Endometrium (tissue), 2 donors: ENCODE measurements at regions not wholly inside any gene's neighbourhood (a gene's known extent, or its start where the extent isn't known, plus 50 kb on each side); places are given as distances from the start of the nearest gene placed in this dataset.

Source experiments
- FAIRE-seq: peaks from 2 replicates; lab custom pipeline; 2012; peaks lifted over from hg19 to GRCh38; lab: Jason Lieb, UNC
- donor health status: control.
- donor health status: control.

- no peak for FAIRE-seq
Observed at GRCh38 chr1:193785850-193786420, 599.5 kb upstream of the B3GALT2 start.

GRCh38 chr1:193774536-193775323 is 588.3 kb upstream of the B3GALT2 start:
- no peak for FAIRE-seq

- no peak for FAIRE-seq
Observed at GRCh38 chr1:193771596-193771995, 585.2 kb upstream of the B3GALT2 start.

GRCh38 chr1:193769651-193770050 is 583.2 kb upstream of the B3GALT2 start:
- no peak for FAIRE-seq

GRCh38 chr1:193767886-193768285 is 581.5 kb upstream of the B3GALT2 start:
- no peak for FAIRE-seq

- FAIRE-seq: no peak
Observed at GRCh38 chr1:193766329-193766728, 579.9 kb upstream of the B3GALT2 start.

GRCh38 chr1:193763266-193763665 is 576.9 kb upstream of the B3GALT2 start:
- FAIRE-seq: no peak

- FAIRE-seq: no peak
Observed at GRCh38 chr1:193762236-193762635, 575.8 kb upstream of the B3GALT2 start.

GRCh38 chr1:193755441-193755840 is 569.0 kb upstream of the B3GALT2 start:
- no peak for FAIRE-seq

GRCh38 chr1:193754732-193755427 is 568.5 kb upstream of the B3GALT2 start:
- no peak for FAIRE-seq

- no peak for FAIRE-seq
Observed at GRCh38 chr1:193754151-193754550, 567.7 kb upstream of the B3GALT2 start.

GRCh38 chr1:193753038-193753756 is 566.8 kb upstream of the B3GALT2 start:
- FAIRE-seq: no peak

- no peak for FAIRE-seq
Observed at GRCh38 chr1:193749868-193750267, 563.5 kb upstream of the B3GALT2 start.

GRCh38 chr1:193747579-193747978 is 561.2 kb upstream of the B3GALT2 start:
- FAIRE-seq: no peak

GRCh38 chr1:193741228-193741627 is 554.8 kb upstream of the B3GALT2 start:
- FAIRE-seq: no peak

GRCh38 chr1:193740762-193741161 is 554.3 kb upstream of the B3GALT2 start:
- FAIRE-seq: no peak

GRCh38 chr1:193736507-193736906 is 550.1 kb upstream of the B3GALT2 start:
- FAIRE-seq: no peak

GRCh38 chr1:193733674-193734073 is 547.3 kb upstream of the B3GALT2 start:
- no peak for FAIRE-seq

GRCh38 chr1:193730017-193730416 is 543.6 kb upstream of the B3GALT2 start:
- no peak for FAIRE-seq

GRCh38 chr1:193729429-193729828 is 543.0 kb upstream of the B3GALT2 start:
- no peak for FAIRE-seq

GRCh38 chr1:193727850-193728249 is 541.4 kb upstream of the B3GALT2 start:
- FAIRE-seq: no peak

- FAIRE-seq: no peak
Observed at GRCh38 chr1:193726722-193727121, 540.3 kb upstream of the B3GALT2 start.

- no peak for FAIRE-seq
Observed at GRCh38 chr1:193712392-193712791, 526.0 kb upstream of the B3GALT2 start.
